Uterus (tissue), 3 donors: ENCODE measurements at regions not wholly inside any gene's neighbourhood (a gene's known extent, or its start where the extent isn't known, plus 50 kb on each side); places are given as distances from the start of the nearest gene placed in this dataset.

Experiments
- DNase-seq, 2 donors: peaks; one replicate each; pipeline ENCODE4 v3.0.0-alpha.2; 2019 to 2020
- H3K27ac ChIP-seq, 2 donors: fragments of 200-600 bp; sonication (generic); 1 replicate in 1 of 2; 2 replicates in 1 of 2; pipeline ENCODE4 v1.5.1; 2016 to 2018
- H3K27me3 ChIP-seq, 2 donors: fragments of 200-600 bp; sonication (generic); one replicate each; pipeline ENCODE4 v1.5.1; 2018 to 2019; ENCODE audit warnings: control low read depth in 1 of 2
- H3K36me3 ChIP-seq, 2 donors: fragments of 200-600 bp; sonication (generic); one replicate each; pipeline ENCODE4 v1.5.1; 2019; ENCODE audit warnings: control low read depth in 1 of 2
- H3K4me1 ChIP-seq, 2 donors: fragments of 200-600 bp; sonication (generic); one replicate each; pipeline ENCODE4 v1.5.1; 2018 to 2019; ENCODE audit warnings: control low read depth in 1 of 2
- H3K4me3 ChIP-seq, 2 donors: fragments of 200-600 bp; sonication (generic); 1 replicate in 1 of 2; 2 replicates in 1 of 2; pipeline ENCODE4 v1.5.1; 2018 to 2019; ENCODE audit warnings: mild to moderate bottlenecking in 1 of 2
- H3K9me3 ChIP-seq, 2 donors: fragments of 200-600 bp; sonication (generic); one replicate each; pipeline ENCODE4 v1.5.1; 2019; ENCODE audit warnings: control low read depth in 1 of 2
- POLR2A ChIP-seq, 2 donors: fragments of 450-650 bp; IDR thresholded peaks; one replicate each; pipeline ENCODE4 v1.6.1; 2016; ENCODE audit warnings: antibody characterized with exemption in 2 of 2, mild to moderate bottlenecking in 1 of 2, moderate library complexity in 1 of 2
- intact Hi-C: fragments of 100-400 bp; cut with DNase I; formaldehyde crosslinking; loops from one replicate; pipeline ENCODE4 v1.15.1; 2023; ENCODE audit warnings: low total_unique reads
- TF ChIP-seq, protein P1 (sequence below), 4 experiments: fragments of 200-600 bp in 2 of 4; fragments of 450-650 bp in 2 of 4; sonication (generic) in 2 of 4; IDR thresholded peaks; one replicate each; pipeline ENCODE4 v1.5.1; 2016 to 2019; ENCODE audit warnings: antibody characterized with exemption in 4 of 4, mild to moderate bottlenecking in 2 of 4, moderate library complexity in 1 of 4
- donor health status: DM: yes; HTN: yes; CAD: no.

DNA sequence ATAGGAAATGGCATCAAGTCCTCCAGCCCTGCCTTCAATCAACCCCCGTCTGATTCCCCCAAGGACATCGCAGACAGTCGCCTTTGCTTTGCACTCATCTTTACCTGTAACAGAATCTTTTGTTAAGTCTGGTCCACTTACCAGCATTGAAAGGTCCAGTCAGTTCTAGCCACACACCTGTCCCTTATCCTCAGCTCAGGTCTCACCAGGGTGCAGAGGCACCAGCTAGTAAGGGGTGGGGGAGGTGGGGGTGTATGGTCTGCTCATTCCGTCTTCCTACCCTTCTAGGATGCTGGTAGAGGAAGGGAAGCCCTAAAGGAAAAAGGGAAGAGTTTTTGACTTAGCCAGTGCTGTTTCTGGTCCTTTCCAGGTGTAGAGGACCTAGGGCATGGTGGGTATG is 427.7 kb downstream of the MATN1 start:
- TF ChIP-seq POLR2A (IDR thresholded peaks at IDR 0.05) = no peak
- TF ChIP-seq, protein P1, sequence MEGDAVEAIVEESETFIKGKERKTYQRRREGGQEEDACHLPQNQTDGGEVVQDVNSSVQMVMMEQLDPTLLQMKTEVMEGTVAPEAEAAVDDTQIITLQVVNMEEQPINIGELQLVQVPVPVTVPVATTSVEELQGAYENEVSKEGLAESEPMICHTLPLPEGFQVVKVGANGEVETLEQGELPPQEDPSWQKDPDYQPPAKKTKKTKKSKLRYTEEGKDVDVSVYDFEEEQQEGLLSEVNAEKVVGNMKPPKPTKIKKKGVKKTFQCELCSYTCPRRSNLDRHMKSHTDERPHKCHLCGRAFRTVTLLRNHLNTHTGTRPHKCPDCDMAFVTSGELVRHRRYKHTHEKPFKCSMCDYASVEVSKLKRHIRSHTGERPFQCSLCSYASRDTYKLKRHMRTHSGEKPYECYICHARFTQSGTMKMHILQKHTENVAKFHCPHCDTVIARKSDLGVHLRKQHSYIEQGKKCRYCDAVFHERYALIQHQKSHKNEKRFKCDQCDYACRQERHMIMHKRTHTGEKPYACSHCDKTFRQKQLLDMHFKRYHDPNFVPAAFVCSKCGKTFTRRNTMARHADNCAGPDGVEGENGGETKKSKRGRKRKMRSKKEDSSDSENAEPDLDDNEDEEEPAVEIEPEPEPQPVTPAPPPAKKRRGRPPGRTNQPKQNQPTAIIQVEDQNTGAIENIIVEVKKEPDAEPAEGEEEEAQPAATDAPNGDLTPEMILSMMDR (IDR thresholded peaks at IDR 0.05) = no peak
- Histone ChIP-seq H3K27me3 (no peaks in the 10 kb centered on the region), H3K9me3 (no peaks in the 10 kb centered on the region), H3K36me3 (no peaks in the 10 kb centered on the region), H3K4me3 (no peak overlapping the region), H3K27ac (no peak overlapping the region), H3K4me1 (no peaks in the 10 kb centered on the region)
- intact Hi-C loops = no loop called here
- DNase-seq = no peak

DNA sequence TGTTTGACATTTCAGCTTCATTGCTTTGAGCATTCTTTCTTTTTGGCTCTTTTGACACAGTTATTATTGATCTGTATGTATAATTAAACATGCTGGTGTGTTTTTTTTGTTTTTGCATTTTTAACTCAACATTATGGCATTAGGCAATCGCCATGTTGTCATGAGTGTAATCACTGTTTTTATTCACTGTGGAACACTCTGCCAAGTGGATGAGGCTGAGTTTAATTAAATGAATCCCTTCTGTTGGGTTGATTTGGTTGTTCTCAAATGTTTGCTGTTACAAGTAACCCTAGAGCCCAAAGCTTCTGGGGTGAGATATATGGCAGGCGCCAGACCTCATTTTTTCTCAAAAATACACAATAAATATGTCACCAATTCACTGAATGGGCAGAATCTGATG is 428.1 kb downstream of the MATN1 start:
- no peaks in the 10 kb centered on the region for H3K36me3 ChIP-seq
- H3K9me3 ChIP-seq = no peaks in the 10 kb centered on the region
- DNase-seq = no peak

DNA sequence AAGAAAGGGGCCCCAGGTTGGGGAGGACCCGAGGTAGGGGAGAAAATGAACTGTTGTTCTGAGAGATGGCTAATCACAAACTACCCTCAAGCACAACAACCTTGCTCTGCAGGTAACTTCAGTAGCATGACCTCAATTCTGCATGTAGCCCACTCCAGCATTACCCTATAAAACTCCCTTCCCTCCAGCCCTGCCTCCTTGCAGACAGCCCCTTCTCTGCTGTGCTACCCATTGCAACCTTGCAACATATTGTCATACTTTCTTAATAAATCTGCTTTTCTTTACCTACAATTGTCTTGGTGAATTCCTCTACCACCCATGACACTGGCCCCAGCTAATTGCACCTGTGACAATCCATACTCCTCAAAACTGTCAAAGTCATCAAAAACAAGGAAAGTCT is 428.9 kb downstream of the MATN1 start:
- H3K27me3 ChIP-seq = no peaks in the 10 kb centered on the region
- no peak for DNase-seq
- no peak overlapping the region for H3K27ac ChIP-seq
- no peaks in the 10 kb centered on the region for H3K4me1 ChIP-seq
- no peak overlapping the region for H3K4me3 ChIP-seq
- intact Hi-C loops = no loop called here
- H3K9me3 ChIP-seq = no peaks in the 10 kb centered on the region
- H3K36me3 ChIP-seq = no peaks in the 10 kb centered on the region
- no peak for TF ChIP-seq POLR2A (IDR thresholded peaks at IDR 0.05)
- TF ChIP-seq, protein P1 (IDR thresholded peaks at IDR 0.05) = no peak

More for the DNA sequence above, 428.1 kb downstream of the MATN1 start:
- Histone ChIP-seq H3K4me3 (no peak overlapping the region), H3K27ac (no peak overlapping the region), H3K27me3 (no peaks in the 10 kb centered on the region), H3K4me1 (no peaks in the 10 kb centered on the region)
- no peak for TF ChIP-seq POLR2A (IDR thresholded peaks at IDR 0.05)
- TF ChIP-seq, protein P1 (IDR thresholded peaks at IDR 0.05) = no peak
- intact Hi-C loops = no loop called here

DNA sequence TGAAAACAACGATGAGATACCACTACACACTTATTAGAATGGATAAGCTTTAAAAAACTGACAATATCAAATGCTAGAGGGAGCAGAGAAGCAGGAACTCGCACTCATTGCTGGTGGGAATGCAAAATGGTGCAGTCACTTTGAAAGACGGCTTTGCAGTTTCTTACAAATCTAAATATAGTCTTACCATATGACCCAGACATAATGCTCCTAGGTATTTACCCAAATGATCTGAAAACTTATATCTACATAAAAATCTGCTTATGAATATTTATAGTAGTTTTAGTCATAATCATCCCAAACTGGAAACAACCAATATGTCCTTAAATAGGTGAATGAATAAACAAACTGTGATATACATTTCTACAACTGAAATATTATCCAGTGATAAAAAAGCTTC is 430.9 kb downstream of the MATN1 start:
- TF ChIP-seq, protein P1 (IDR thresholded peaks at IDR 0.05) = no peak
- TF ChIP-seq POLR2A (IDR thresholded peaks at IDR 0.05) = no peak
- H3K4me3 ChIP-seq = no peak overlapping the region
- H3K27me3 ChIP-seq = no peaks in the 10 kb centered on the region
- H3K9me3 ChIP-seq = no peaks in the 10 kb centered on the region
- intact Hi-C loops = no loop called here
- H3K4me1 ChIP-seq = no peaks in the 10 kb centered on the region
- H3K36me3 ChIP-seq = no peaks in the 10 kb centered on the region
- no peak for DNase-seq
- no peak overlapping the region for H3K27ac ChIP-seq

DNA sequence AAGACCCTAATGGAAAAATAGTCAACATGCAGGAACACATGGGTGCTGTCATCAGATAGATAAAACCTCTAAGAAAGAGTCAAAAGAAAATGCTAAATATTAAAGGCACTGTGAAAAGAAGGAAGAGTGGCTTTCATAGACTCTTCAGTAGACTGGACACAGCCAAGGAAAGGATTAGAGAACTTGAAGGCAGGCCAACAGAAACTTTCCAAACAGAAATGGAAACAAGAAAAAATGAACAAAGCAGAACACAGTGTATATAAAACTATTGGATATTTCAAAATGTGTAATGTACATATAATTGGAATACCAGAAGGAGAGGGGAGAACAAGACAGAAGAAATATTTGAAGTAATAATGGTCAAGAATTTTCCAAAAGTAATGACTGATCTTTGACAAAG is 431.9 kb downstream of the MATN1 start:
- TF ChIP-seq, protein P1 (IDR thresholded peaks at IDR 0.05) = no peak
- TF ChIP-seq POLR2A (IDR thresholded peaks at IDR 0.05) = no peak
- Histone ChIP-seq H3K4me1 (no peaks in the 10 kb centered on the region), H3K9me3 (no peaks in the 10 kb centered on the region), H3K36me3 (no peaks in the 10 kb centered on the region), H3K4me3 (no peak overlapping the region), H3K27me3 (no peaks in the 10 kb centered on the region), H3K27ac (no peak overlapping the region)
- no peak for DNase-seq
- intact Hi-C loops = no loop called here
